NCI-H526 treated with DMSO at 0.1 percent for 48 hours (cell line): ENCODE measurements at regions not wholly inside any gene's neighbourhood (a gene's known extent, or its start where the extent isn't known, plus 50 kb on each side); places are given as distances from the start of the nearest gene placed in this dataset.
"Not testable (repeated sequence)": the region's sequence is repeated elsewhere in the genome, so short reads cannot be mapped to it uniquely, and the experiment has no call there.

ENCODE experiments used
- DNase-seq: peaks from one replicate; lab custom pipeline; 2025; lab: John Stamatoyannopoulos, UW

DNA sequence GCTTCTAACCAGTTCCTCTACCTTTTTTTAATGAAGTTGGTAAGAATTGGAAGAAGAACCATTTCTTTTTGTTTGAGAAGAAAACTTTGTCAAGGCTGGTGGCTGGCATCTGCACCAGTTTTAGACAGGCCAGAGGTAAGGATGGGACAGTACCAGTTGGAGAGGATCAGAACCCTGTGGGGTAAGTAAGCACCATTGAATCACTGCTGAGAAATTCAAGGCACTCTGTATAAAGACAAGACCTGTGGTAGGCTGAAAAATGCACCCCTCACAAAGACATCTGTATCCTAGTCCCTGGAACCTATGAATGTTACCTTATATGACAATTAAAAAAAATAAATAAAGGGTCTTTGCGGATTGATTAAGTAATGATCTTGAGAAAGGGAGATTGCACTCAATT is 166.7 kb upstream of the NRP1 start:
- no peak for DNase-seq

DNA sequence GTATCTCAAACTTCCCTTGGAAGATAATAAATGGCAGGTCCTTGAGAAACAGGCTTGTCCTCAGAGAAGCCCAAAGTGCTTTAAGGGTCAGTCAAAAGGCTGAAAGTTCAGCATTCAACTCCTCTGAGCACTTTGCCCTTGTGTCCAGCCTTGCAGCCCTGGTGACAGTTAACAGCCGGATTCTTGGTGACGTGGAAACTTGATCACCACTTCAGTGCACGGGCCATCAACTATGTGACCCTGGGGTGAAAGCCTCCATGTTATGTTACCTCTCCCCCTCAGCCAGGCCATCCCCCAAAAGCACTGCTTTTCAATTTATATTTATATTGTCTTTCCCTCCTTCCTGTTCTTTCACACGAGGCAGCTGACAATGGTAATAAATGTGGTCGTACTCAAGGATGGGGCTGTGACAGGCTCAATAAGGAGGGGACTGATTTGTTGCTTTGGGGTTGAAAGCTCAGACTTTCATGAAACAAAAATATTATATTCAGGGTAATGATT is 164.0 kb upstream of the NRP1 start:
- no peak for DNase-seq

DNA sequence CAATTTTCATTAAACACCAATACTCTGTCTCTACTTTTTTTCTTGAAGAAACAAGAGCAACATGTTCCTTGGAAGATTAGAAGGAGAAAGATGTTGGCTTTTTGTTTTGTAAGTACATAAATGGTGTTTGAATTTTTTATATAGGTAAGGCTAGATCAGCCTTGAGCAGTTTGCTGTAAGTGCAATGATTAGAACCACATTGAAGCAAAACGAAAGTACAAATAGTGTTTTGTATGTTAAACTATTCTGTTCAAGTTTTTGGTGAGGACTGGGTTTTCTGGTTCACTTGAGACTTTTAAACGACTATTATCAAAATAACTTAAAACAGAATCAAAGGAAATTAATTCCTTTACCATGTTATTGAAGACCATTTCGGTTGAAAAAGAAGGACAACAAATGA is 162.9 kb upstream of the NRP1 start:
- no peak for DNase-seq

DNA sequence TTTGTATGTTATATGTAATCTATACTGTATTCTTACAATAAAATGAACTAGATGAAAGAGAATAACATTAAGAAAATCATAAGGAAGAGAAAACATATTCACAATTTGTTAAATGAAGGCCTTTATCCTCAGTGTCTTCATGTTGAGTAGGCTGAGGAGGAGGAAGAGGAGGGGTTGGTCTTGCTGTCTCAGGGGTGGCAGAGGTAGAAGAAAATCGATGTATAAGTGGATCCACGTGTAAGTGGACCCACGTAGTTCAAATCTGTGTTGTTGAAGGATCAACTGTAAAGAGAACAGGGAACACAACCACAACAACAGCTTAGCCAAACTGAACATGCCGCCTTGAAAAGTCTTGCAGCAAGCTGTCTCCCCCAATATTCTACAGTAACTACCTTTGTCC is 161.6 kb upstream of the NRP1 start:
- DNase-seq = no peak

DNA sequence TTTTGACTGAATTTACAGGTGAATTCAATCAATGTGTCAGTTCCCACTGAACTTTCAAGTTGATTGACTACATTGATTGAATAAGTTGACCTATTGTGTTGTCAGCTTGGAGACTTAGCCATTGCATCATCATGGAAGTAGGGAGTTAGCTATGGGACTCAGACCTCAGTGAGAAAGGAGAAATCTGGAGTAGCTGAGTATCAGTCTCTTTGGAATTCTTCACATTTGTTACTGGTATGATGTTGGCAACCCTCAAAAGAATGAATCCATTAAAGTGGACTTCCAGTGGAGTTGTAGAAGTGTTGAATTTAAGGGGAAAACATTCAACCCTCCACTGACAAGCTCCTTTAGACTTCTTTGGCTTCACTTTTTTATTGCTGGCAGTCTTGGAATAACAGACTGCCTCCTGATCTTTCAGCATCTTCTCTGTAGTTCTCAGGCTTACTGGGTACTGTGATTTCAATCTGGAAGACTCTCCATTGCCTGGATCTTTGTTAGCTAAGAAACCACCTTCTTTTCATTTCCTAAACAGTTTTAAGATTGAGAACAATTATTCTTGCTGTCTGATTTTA is 160.3 kb upstream of the NRP1 start:
- DNase-seq = no peak

DNA sequence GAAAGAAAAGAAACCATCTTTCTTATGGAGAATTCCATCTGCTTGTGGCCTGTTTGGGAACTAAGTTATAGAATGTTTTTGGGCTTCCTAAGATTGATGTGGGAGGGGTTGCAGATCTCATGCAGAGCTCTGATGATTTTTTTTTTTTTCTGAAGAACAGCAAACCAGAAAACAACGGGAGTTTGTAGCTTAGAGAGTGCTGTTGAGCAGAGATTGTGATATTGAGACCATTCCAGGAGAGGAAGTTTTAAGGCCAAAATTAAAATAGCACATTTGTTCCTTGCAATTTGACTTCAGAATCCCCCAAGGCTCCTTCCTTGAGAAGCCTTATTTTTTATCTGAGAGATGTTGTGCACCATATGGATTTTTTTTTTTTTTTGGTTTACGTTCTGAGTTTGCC is 159.5 kb upstream of the NRP1 start:
- no peak for DNase-seq

DNA sequence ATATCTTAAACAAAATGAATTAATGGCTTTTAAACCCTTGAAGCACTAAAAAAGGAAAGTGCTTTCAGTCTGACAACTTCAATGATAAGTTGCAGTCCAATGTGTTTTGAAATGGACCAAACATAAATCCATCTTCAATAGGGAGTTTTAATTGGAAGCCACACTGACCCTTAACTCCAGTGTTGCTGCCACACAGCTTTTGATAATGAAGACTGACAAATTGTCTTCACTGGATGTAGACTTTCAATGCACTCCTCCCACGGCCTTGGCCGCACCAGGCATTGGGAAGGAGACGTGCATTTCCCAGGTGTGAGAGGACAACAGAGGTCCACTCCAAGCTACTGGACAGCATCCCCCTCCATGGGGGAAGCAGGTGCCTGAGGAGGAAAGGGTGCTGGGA is 159.0 kb upstream of the NRP1 start:
- DNase-seq = no peak

DNA sequence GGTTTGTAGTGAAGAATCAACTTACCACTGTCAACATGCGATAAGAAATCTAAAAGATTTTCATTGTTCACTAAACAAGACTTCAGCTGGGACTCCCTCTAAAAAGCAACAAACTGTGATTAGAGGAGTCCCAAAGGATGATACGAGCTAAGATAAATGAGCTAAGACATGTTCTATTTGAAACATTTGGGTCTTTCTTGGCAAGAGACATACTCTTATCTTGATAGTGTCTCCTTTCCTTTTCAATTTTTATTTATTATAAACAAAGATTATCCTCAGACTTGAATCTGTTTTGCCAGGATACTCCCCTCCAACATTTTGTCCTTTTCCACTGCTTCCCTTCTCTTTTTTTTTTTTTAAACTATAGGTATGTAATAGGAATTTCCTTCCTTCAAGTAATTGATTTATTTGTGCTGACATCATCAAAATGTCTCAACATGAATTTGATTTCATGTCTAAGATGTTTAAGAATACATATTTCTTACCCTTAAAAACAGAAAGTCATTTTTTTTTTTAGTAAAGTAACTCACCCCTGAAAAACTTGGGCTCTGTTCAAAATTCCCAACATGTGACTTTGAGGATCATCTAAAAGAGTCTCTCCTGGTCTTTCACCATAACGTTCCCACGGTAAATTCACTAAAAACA is 158.4 kb upstream of the NRP1 start:
- DNase-seq = no peak

DNA sequence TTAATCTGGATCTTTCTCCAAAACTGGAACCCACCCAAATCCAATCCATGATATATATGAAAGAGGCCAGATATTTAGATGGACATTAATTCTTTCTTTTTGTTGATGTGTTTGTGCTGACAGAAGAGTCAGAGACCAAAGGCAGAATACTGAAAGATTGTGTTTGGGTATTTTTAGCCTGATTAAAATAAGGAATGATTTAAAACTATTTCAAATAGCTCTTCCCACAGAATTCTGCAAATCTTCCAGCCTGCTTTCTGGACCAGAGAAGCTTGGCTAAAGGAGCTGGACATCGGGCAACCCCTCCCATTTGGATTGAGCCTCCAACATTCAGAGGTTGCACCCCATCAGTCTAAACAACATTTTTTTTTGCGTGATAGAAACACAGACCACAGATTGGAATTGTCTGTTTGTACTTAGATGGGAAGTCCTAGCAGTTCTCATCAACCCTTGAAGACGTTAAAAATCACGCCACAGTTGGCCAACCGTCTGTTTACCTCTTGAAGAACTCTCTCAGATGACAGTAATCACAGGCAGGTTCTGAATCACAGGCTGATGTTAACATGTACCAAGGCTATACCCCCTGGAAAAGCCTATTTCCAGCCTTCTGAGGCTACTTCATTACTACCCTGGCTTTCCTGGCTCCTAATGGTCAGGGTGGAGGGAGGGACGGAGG is 155.2 kb upstream of the NRP1 start:
- no peak for DNase-seq

DNA sequence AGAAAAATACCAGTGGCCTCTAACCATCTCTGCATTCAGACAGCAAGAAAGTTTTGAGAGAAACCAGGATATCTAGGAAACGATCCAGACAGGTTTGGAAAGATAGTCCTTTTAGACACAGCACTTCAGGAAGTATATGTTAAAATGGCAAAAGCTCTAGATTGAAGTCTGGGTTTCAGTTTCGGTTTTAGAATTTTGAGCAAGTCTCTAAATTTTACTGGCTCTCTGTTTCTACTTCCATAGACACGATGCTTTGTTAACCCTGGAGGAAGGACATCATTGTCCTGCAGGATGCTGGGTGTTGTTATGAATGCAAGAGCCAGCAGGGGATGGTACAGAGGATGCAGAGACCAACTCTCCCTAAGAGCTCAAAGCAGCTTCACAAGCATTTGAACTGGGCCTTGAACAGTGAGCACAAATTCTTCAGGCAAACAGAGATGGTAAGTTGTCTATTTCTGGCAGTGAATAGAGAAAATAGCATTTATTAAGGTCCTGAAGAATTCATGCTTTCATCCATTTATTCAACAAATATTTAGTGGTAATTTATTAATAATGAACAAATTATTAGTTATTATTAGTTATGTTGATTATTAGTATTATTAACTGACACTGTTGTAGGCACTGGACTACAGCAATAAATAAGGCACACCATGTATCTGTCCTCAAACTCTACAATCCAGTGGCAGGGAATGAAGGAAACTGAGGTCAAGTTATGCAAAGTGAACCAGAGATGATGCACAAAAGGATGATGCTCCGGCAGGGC is 152.7 kb upstream of the NRP1 start:
- DNase-seq = no peak

DNA sequence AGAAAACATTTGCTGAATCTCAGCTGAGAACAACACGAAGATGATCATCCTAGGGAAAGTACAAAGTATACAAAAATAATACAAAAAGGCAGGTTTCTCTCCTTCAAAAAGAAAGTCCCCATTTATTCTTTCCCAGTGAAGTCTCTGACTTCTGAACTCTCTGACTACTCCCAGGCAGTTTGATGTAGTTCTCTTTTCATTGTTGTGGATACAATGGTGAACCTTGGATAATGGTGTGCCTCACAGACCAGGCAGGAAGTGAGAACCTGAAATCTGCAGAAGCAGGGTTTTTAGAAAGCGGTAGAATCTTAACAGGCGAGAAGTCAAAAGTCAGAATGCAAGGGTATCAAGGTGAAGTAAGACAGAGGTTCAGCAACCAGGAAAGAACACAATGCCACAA is 150.8 kb upstream of the NRP1 start:
- no peak for DNase-seq

DNA sequence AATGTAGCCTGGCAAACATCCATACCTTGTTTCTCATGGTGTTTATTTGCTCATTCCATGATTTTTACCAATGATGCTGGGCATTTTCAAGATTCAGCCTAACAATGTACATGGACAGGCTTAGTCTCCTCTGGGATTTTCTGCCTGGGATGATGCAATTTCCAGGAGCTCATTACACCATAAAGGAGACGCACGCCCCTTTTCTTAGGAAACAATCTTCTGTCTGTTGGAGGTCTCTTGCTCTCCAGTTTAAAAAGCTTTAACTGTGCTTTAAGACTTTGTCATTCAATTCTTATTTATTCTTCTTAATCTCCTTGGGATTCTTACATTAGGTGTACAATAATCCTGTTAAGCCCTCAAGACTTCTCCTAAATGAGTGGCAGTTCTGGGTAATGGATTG is 150.3 kb upstream of the NRP1 start:
- DNase-seq = no peak

DNA sequence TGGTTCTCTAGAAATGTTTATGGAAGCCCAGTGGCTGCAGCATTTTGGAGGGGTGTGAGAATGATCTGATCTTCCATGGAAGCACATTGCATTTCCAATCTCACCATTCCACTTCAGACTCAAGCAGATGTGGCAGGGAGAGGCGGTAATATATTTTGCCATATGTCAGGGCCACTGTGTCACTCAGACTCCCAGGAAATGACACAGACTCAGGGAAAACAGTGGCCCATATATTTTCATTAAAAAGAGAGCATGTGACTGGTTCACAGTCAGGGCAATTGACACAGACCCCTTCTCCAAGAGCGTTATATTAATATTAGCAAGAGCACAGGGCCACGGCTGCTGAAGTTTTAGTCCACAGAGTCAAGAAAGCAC is 149.3 kb upstream of the NRP1 start:
- no peak for DNase-seq

DNA sequence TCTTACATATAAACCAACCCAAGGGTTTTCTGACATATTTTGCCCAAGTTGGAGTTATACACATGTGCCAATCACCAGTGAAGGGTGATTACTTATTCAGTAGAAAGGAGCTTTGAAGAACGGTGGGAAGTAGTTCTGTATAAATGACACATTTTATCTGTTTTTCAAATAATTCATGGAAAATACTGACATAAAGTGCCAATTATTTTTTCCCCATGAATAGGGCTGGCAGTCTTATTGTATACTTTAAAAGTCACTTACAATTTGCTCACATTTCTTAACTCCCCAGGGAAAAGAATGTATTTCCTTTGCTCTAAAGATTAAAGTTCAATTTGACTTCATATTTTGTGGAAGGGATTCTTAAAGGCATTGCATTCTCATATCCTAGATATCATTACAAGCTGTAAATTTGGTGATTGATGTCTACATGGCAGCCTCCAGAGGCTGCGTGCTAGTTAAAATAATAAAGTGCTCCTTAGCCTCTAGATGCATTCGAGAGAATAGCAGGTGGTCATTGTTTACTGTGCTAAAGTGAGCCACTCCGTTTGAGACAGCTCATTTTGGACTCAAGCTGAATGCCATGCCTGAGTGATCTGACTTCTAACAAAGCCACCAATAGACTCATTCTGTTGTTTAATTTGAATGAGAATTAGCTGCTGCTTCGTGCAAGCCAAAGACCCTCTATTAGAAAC is 148.8 kb upstream of the NRP1 start:
- DNase-seq = peak; percentile 28

DNA sequence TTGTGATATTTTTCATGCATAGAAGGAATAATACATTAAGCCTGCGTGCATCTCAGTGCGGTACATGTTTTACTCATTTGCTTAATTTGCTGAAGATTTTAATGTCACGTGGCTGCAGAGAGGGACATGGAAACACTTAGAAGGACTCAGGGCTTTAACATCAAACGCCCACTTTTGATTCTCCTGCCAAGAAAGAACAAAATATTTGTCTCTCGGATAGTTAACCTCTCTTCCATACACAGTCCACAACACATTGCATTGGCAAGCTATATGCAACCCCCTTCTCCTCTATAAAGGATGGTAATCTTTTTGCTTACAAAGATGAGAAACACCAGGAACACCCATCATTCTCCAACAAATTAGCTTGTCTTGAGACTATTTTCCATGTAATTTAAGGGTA is 148.0 kb upstream of the NRP1 start:
- no peak for DNase-seq

DNA sequence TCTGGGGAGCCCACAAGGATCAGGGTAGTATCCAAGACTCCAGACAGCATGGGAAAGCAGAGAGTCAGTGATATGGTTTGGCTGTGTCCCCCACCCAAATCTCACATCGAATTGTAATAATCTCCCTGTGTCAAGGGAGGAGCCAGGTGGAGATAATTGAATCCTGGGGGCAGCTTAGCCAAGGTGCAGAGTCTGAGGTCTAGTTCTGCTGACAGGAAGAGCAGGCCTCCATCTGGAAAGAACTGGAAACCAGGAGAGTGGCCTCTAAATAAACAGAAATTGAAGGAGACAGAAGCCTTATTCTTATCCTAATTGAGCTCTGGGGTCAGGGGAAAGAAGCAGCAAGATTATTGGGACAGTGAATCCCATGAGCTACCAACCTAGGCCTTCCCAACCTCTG is 146.7 kb upstream of the NRP1 start:
- no peak for DNase-seq

DNA sequence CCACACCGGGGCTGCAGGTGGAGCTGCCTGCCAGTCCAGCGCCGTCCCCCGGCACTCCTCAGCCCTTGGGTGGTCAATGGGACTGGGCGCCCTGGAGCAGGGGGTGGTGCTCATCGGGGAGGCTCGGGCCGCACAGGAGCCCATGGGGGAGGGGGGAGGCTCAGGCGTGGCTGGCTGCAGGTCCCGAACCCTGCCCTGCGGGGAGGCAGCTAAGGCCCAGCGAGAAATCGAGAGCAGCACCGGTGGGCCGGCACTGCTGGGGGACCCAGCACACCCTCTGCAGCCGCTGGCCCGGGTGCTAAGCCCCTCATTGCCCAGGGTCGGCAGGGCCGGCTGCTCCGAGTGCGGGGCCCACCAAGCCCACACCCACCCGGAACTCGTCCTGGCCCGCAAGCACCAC is 145.9 kb upstream of the NRP1 start:
- not testable (repeated sequence) for DNase-seq

DNA sequence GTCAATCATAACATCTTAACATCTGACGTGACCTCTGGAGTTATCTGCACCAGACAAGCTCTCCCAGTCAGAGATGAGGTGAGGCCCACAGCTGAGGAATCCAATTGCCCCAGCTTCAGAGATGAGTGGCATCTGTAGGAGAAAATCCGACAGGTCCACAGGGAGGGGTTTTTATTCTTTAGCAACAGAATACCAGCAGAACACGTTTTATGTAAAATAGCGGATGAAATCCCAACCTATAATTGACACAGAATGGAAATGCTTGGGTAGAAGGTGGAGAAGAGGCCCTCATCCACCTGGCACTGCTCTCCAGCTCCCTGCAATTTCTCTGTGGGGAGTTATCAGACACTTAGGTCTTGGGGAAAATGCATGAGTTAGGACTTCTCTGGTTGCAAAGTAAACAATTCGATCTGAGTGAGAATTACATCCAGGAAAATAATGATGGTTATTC is 144.2 kb upstream of the NRP1 start:
- DNase-seq = peak; percentile 2

DNA sequence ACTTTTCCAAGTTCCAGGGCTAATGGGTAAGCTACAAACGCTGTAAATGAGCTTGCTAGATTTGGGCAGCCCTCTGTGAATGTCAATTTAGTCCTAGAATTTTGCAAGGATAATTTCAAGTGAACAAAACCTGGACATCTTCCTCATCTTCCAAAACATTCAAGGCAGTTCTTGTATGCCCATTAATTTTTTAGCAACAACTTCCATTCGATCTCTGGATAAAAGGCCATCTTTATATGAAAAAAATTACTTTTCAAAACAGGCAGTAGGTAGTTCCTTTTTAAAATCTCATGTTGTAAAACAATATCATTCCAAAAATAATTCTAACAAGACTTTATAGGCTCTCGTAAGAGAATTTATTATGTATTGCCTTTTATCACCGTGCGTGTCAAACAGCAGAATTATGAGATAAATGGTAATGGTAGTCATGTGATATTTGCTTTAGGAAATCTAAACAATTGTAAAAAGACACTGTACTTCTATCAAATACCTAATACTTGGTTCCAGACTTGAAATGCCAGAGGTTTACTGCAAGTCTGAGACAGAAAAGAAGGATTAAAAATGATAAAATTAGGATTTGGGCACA is 143.7 kb upstream of the NRP1 start:
- no peak for DNase-seq

DNA sequence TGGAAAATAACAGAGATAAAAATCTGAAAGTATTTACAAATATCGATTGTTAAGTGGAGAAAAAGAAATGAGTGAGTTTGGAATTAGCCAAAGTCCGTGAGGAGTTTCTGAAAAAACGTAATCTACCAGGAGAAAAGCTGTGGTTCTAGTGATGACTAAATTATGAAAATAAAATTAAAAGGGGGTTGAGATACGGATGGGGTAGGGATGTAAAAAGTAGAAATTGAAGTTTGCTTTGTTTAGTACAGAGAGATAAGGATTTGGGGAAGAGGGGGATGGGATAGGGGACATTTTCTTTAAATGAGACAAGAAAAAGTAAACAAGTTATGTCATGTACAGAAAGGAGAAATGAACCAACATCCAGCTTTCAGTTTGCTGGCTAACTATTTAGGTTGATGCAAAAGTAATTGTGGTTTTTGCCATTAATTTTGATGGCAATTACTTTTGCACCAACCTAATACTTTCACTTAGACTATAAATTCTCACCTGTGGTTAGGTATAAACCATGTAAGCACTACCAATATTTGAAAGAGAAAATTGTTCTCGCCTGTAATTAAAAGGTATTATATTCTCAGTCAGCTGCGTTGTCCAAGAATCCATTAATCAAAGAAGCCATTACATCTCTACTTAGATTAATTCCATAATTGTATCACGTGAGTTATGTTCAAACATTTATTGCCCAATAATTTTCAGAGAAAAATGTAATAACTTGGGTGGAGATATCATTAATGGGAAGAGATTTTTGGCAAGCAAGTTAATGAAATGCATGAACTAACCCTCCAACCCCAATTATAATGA is 143.0 kb upstream of the NRP1 start:
- no peak for DNase-seq

DNA sequence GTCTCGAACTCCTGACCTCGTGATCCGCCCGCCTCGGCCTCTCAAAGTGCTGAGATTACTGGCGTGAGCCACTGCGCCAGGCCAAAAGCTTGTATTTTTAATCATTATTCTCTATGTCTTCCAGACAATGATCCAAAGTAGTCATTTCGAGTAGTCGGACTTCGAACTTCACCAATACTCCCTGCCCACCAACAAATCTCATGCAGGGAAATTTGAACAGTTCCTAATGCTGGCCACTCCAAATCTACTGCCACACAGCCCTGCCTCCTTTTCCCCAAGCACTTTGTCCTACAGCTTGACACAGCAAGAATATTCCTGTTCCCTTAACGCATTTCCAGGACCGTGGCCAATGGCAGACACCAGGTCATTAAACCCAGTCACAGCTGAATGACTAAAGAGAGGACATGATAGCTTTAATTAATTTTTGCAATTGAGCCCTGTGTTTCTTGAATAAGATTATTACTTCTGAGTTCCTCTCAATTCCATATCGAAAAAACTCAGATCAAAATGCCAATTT is 142.3 kb upstream of the NRP1 start:
- no peak for DNase-seq
